Nephron progenitor cell (in vitro differentiated cells): ENCODE measurements at regions not wholly inside any gene's neighbourhood (a gene's known extent, or its start where the extent isn't known, plus 50 kb on each side); places are given as distances from the start of the nearest gene placed in this dataset.

Experiments used
- DNase-seq: peaks from one replicate; pipeline ENCODE4 v3.0.0; 2021
- H3K27ac Mint-ChIP-seq: 2 replicates; pipeline ENCODE4 v1.8.0; 2021; ENCODE audit warnings: mild to moderate bottlenecking, moderate library complexity, mixed read lengths
- H3K27me3 Mint-ChIP-seq: 2 replicates; pipeline ENCODE4 v1.8.0; 2021; ENCODE audit warnings: mild to moderate bottlenecking, low read depth, mixed read lengths; ENCODE audit not compliant: poor library complexity
- H3K36me3 Mint-ChIP-seq: 2 replicates; pipeline ENCODE4 v1.8.0; 2021; ENCODE audit warnings: low read depth, mixed read lengths
- H3K4me1 Mint-ChIP-seq: 2 replicates; pipeline ENCODE4 v1.8.0; 2021; ENCODE audit warnings: mixed read lengths
- H3K4me3 Mint-ChIP-seq: 2 replicates; pipeline ENCODE4 v1.8.0; 2021; ENCODE audit warnings: mild to moderate bottlenecking, moderate library complexity, mixed read lengths
- H3K9me3 Mint-ChIP-seq: 2 replicates; pipeline ENCODE4 v1.8.0; 2021; ENCODE audit warnings: mild to moderate bottlenecking, moderate library complexity, mixed read lengths
- TF ChIP-seq, protein P1 (sequence below): fragments of 200-600 bp; sonication (generic); IDR thresholded peaks from 2 replicates; pipeline ENCODE4 v1.5.0; 2021; ENCODE audit warnings: antibody characterized with exemption

DNA sequence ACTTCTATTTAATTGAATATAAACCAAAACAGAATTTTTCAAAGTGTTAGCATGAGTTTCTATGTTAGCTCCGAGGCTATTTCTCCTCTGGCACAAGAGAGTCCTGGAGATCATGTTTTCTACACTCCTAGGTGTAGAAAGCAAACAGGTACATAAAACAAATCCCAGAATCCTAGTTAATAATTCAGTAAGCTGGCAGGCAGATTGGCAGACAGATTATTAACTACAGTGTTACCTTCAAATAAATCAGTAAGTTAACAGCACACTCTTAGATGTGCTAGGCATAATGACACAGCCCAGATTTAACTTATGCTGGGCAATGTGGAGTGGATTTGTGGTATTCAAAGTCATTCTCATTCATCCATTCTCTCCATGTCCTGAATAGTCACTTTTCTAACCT, 282.8 kb upstream of the RPS23 start:
- no peak overlapping the region for H3K4me3 Mint-ChIP-seq
- H3K27me3 Mint-ChIP-seq: peaks cover 5% of the 10 kb centered on the region
- H3K9me3 Mint-ChIP-seq: peaks cover 17% of the 10 kb centered on the region
- H3K36me3 Mint-ChIP-seq: peaks cover 11% of the 10 kb centered on the region
- DNase-seq: no peak
- TF ChIP-seq, protein P1, sequence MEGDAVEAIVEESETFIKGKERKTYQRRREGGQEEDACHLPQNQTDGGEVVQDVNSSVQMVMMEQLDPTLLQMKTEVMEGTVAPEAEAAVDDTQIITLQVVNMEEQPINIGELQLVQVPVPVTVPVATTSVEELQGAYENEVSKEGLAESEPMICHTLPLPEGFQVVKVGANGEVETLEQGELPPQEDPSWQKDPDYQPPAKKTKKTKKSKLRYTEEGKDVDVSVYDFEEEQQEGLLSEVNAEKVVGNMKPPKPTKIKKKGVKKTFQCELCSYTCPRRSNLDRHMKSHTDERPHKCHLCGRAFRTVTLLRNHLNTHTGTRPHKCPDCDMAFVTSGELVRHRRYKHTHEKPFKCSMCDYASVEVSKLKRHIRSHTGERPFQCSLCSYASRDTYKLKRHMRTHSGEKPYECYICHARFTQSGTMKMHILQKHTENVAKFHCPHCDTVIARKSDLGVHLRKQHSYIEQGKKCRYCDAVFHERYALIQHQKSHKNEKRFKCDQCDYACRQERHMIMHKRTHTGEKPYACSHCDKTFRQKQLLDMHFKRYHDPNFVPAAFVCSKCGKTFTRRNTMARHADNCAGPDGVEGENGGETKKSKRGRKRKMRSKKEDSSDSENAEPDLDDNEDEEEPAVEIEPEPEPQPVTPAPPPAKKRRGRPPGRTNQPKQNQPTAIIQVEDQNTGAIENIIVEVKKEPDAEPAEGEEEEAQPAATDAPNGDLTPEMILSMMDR: no peak
- no peaks in the 10 kb centered on the region for H3K4me1 Mint-ChIP-seq
- H3K27ac Mint-ChIP-seq: no peak overlapping the region

DNA sequence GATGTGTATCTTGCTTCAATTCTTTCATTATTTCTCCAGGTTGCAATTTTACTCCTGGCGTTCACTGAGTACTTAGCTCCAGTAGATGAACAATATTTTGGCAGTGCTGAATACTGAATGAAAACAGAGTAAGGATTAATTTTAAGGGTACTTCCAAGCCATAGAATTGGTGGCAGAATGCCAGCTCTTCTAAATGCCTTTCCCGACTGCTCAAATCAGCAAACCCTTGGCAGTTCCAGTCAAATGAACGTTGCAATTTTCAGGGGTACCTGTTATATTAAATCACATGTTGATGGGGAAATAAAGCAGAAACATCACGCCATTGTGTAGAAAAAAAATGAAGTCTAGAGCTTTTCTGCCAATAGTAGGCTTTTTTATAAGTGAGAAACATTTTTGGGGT, 282.4 kb upstream of the RPS23 start:
- TF ChIP-seq, protein P1: no peak

DNA sequence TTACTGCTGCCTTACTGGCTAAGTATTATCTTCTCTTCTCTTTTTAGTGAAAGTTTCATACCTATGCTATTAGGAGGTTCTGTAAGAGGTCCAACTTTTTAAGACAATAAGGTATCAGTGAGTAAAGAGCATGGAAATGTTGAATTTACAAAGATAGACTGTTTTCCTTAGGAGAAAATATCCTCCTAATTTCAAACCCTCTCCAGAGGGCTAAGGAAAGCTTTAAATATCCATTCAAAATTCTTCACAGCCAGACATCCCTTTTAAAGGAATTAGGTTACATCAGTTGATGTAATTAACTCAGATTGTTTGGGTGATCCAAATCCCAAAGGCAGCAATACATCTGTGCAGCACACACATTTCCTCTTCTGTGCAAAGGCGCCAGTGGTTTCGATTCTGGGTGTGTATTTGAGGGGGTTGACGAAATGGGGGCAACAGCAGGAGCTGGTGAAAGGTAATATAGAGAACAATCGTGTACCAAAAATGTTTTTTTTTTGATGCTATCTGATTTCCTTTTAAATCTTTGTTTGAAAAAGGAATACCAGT, 273.8 kb upstream of the RPS23 start:
- Mint-ChIP-seq H3K27ac (peak overlapping the region; percentile 82), H3K9me3 (no peaks in the 10 kb centered on the region), H3K4me1 (peaks cover 17% of the 10 kb centered on the region), H3K36me3 (no peaks in the 10 kb centered on the region), H3K27me3 (no peaks in the 10 kb centered on the region), H3K4me3 (no peak overlapping the region)
- TF ChIP-seq, protein P1: no peak
- no peak for DNase-seq

More for the DNA sequence above, 282.4 kb upstream of the RPS23 start:
- H3K27me3 Mint-ChIP-seq: peaks cover 3% of the 10 kb centered on the region
- no peak for DNase-seq
- peaks cover 7% of the 10 kb centered on the region for H3K36me3 Mint-ChIP-seq
- no peak overlapping the region for H3K4me3 Mint-ChIP-seq
- H3K9me3 Mint-ChIP-seq: peaks cover 13% of the 10 kb centered on the region
- H3K27ac Mint-ChIP-seq: no peak overlapping the region
- H3K4me1 Mint-ChIP-seq: no peaks in the 10 kb centered on the region

DNA sequence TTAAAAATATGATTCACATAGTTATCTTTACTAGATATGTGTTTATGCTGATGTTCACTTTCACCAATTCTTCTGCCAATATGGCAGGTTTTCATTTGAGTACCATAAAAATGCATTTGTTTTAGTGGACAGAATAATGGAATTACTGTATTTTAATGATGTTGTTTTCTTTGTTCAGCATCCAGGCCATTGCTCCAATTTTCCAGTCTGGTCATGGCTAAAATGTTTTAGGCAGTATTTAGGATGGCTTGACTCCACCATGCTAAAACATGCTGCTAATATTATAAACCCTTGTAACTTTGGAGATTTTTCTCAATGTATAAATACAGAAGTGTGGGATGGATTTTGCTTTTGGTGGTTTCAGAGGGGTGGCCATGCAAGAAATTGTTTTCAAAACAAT, 273.0 kb upstream of the RPS23 start:
- H3K27me3 Mint-ChIP-seq: no peaks in the 10 kb centered on the region
- no peak for DNase-seq
- H3K27ac Mint-ChIP-seq: peak overlapping the region; percentile 46
- TF ChIP-seq, protein P1: no peak
- H3K9me3 Mint-ChIP-seq: no peaks in the 10 kb centered on the region
- peaks cover 17% of the 10 kb centered on the region for H3K4me1 Mint-ChIP-seq
- H3K36me3 Mint-ChIP-seq: no peaks in the 10 kb centered on the region
- no peak overlapping the region for H3K4me3 Mint-ChIP-seq

DNA sequence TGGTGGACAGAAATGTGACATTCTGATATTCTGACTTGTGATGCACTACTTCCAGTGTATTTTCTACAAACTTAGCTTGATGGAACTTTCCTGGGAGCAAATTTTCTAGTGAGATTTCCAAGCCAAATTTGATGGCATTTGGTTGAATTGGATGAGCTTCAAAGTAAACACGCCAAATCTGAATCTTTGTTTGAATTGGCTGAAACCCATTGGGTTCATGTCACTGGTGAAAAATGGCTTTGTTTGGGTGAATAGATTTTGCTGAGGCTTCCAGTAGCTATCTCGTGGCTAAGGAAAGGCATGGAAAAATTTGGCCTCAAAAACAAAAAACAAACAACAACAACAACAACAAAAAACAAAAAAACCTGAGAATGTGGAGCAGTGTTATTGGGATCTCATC, 271.1 kb upstream of the RPS23 start:
- no peak overlapping the region for H3K4me3 Mint-ChIP-seq
- H3K36me3 Mint-ChIP-seq: peaks cover 5% of the 10 kb centered on the region
- H3K27me3 Mint-ChIP-seq: no peaks in the 10 kb centered on the region
- DNase-seq: no peak
- H3K9me3 Mint-ChIP-seq: peaks cover 10% of the 10 kb centered on the region
- peaks cover 17% of the 10 kb centered on the region for H3K4me1 Mint-ChIP-seq
- TF ChIP-seq, protein P1: no peak
- H3K27ac Mint-ChIP-seq: no peak overlapping the region

DNA sequence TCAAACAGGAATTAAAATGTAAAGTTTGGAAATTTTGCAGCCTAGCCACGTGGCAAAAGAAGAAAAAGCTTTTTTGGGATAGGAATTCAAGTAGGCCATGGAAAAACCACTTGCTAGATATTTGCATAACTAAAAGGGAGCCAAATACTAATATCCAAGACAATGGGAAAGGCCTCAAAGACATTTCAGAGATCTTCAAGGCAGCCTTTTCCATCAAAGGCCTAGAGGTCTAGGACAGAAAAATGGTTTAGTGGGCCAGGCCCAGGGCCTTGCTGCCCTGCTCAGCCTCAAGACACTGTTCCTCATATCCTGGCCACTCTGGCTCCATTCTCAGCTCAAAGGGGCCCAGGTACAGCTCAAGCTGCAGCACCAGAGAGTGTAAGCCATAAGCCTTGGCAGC, 265.9 kb upstream of the RPS23 start:
- Mint-ChIP-seq H3K27me3 (no peaks in the 10 kb centered on the region), H3K27ac (no peak overlapping the region)

More for the DNA sequence above, 265.9 kb upstream of the RPS23 start:
- H3K36me3 Mint-ChIP-seq: peaks cover 23% of the 10 kb centered on the region
- H3K4me1 Mint-ChIP-seq: no peaks in the 10 kb centered on the region
- TF ChIP-seq, protein P1: no peak
- no peak for DNase-seq
- H3K4me3 Mint-ChIP-seq: no peak overlapping the region
- peaks cover 26% of the 10 kb centered on the region for H3K9me3 Mint-ChIP-seq
